HCT116 (cell line): ENCODE measurements at regions not wholly inside any gene's neighbourhood (a gene's known extent, or its start where the extent isn't known, plus 50 kb on each side); places are given as distances from the start of the nearest gene placed in this dataset.

Experiments used
- ATAC-seq: fragments of 200-7000 bp; cut with Tn5 transposase; 2 replicates; pipeline ENCODE4 v1.9.1; 2020; ENCODE audit warnings: mild to moderate bottlenecking, moderate library complexity
- BruUV-seq: library from RNA; stranded (reverse); fragments of 400-500 nt; replicated peaks from 2 replicates; lab custom pipeline; 2021; lab: Mats Ljungman, UMichigan
- CTCF ChIA-PET: fragments of 300-600 bp; sonication (Branson Sonifier 250); formaldehyde crosslinking; loops from one replicate; lab custom pipeline; 2021; ENCODE audit warnings: antibody characterized with exemption; lab: Charles Lee
- POLR2A ChIA-PET: fragments of 300-600, 350-600 bp; sonication (Branson Sonifier 250); formaldehyde crosslinking; loops from one replicate; lab custom pipeline; 2021; ENCODE audit warnings: antibody characterized with exemption; lab: Charles Lee
- RAD21 ChIA-PET, 2 experiments: fragments of 300-600 bp; sonication (Branson Sonifier 250); formaldehyde crosslinking; loops; one replicate each; lab custom pipeline; 2023; ENCODE audit warnings: low total read pairs in 2 of 2; ENCODE audit not compliant: uncharacterized antibody in 2 of 2, unreplicated experiment in 2 of 2, low non-redundant PET in 1 of 2; lab: Charles Lee
- DNase-seq: peaks from one replicate; pipeline ENCODE4 v3.0.0-alpha.2; 2010; ENCODE audit warnings: low read depth, low spot score
- H2AFZ ChIP-seq: fragments of 200-600 bp; shearing (Covaris generic), sonication (generic); 2 replicates; pipeline ENCODE4 v1.6.1; 2017; ENCODE audit warnings: low read depth, mixed run types, mixed read lengths, antibody characterized with exemption, low read length; ENCODE audit not compliant: poor library complexity, severe bottlenecking
- H3K27ac ChIP-seq: 2 replicates; pipeline ENCODE4 v1.5.1; 2012; ENCODE audit warnings: low read depth, low read length
- H3K27me3 ChIP-seq: fragments of 200-600 bp; sonication (generic); 2 replicates; pipeline ENCODE4 v1.6.1; 2016; ENCODE audit warnings: mixed run types, low read length, mixed read lengths; ENCODE audit not compliant: insufficient read depth
- H3K36me3 ChIP-seq, 2 experiments: fragments of 200-500 bp in 1 of 2; fragments of 200-600 bp in 1 of 2; sonication (Bioruptor generic) in 1 of 2; sonication (generic) in 1 of 2; 2 replicates each; pipeline versions ENCODE4 v1.5.1 to v1.6.1; 2014 to 2016; ENCODE audit warnings: low read length in 2 of 2, inconsistent platforms in 1 of 2, mixed read lengths in 1 of 2, mixed run types in 1 of 2; ENCODE audit not compliant: insufficient read depth in 2 of 2, control insufficient read depth in 1 of 2
- H3K4me1 ChIP-seq, 2 experiments: fragments of 200-600 bp in 1 of 2; sonication (generic) in 1 of 2; 2 replicates each; pipeline versions ENCODE4 v1.5.1 to v1.6.1; 2012 to 2017; ENCODE audit warnings: low read length in 2 of 2, inconsistent platforms in 1 of 2, mild to moderate bottlenecking in 1 of 2, mixed read lengths in 1 of 2, mixed run types in 1 of 2, moderate library complexity in 1 of 2; ENCODE audit not compliant: insufficient read depth in 2 of 2, control insufficient read depth in 1 of 2
- H3K4me2 ChIP-seq: fragments of 200-600 bp; sonication (generic); 2 replicates; pipeline ENCODE4 v1.6.1; 2017; ENCODE audit warnings: mixed run types, low read length, mixed read lengths
- H3K4me3 ChIP-seq, 2 experiments: fragments of 200-600 bp in 1 of 2; sonication (generic) in 1 of 2; replicated peaks in 1 of 2; 2 replicates each; pipeline ENCODE4 v1.5.1; 2011 to 2016; ENCODE audit warnings: low read length in 2 of 2, control low read depth in 1 of 2, low read depth in 1 of 2, mild to moderate bottlenecking in 1 of 2, mixed read lengths in 1 of 2, mixed run types in 1 of 2
- H3K79me2 ChIP-seq: fragments of 200-600 bp; sonication (generic); 2 replicates; pipeline ENCODE4 v1.6.1; 2017; ENCODE audit warnings: mild to moderate bottlenecking, mixed run types, low read length, moderate library complexity, mixed read lengths; ENCODE audit not compliant: insufficient read depth
- H3K9ac ChIP-seq: fragments of 200-600 bp; sonication (generic); 2 replicates; pipeline ENCODE4 v1.6.1; 2016; ENCODE audit warnings: low read length, mixed read lengths
- H3K9me2 ChIP-seq: fragments of 200-600 bp; sonication (generic), shearing (Covaris generic); 2 replicates; pipeline ENCODE4 v1.6.1; 2017; ENCODE audit warnings: mixed run types, mild to moderate bottlenecking, moderate library complexity; ENCODE audit not compliant: insufficient read depth
- H3K9me3 ChIP-seq, 2 experiments: fragments of 200-500 bp in 1 of 2; fragments of 200-600 bp in 1 of 2; sonication (Bioruptor generic) in 1 of 2; sonication (generic) in 1 of 2; 2 replicates each; pipeline ENCODE4 v1.6.1; 2014 to 2017; ENCODE audit warnings: low read length in 2 of 2, mixed read lengths in 2 of 2, inconsistent platforms in 1 of 2, low read depth in 1 of 2, mild to moderate bottlenecking in 1 of 2, mixed run types in 1 of 2, moderate library complexity in 1 of 2; ENCODE audit not compliant: control insufficient read depth in 1 of 2, insufficient read depth in 1 of 2
- H4K20me1 ChIP-seq: fragments of 200-600 bp; sonication (generic), shearing (Covaris generic); 2 replicates; pipeline ENCODE4 v1.6.1; 2017; ENCODE audit warnings: mixed run types, mild to moderate bottlenecking, moderate library complexity; ENCODE audit not compliant: insufficient read depth
- CBX3 ChIP-seq: IDR thresholded peaks from 2 replicates; pipeline ENCODE4 v1.6.1; 2012; ENCODE audit warnings: low read depth
- CEBPB ChIP-seq: IDR thresholded peaks from 2 replicates; pipeline ENCODE4 v1.6.1; 2012; ENCODE audit warnings: low read depth
- EGR1 ChIP-seq: IDR thresholded peaks from 2 replicates; pipeline ENCODE4 v1.6.1; 2012; ENCODE audit warnings: low read depth
- ELF1 ChIP-seq: IDR thresholded peaks from 2 replicates; pipeline ENCODE4 v1.6.1; 2012; ENCODE audit warnings: low read depth, borderline replicate concordance
- EZH2 ChIP-seq: fragments of 200-600 bp; sonication (generic); IDR thresholded peaks from 2 replicates; pipeline ENCODE4 v1.6.1; 2017; ENCODE audit warnings: antibody characterized with exemption, mixed run types
- EZH2phosphoT487 ChIP-seq: fragments of 200-600 bp; IDR thresholded peaks from 2 replicates; pipeline ENCODE4 v1.6.1; 2018; ENCODE audit warnings: antibody characterized with exemption, borderline replicate concordance
- FOSL1 ChIP-seq: IDR thresholded peaks from 2 replicates; pipeline ENCODE4 v1.6.1; 2012; ENCODE audit warnings: low read depth
- JUND ChIP-seq: IDR thresholded peaks from 2 replicates; pipeline ENCODE4 v1.6.1; 2012
- POLR2A ChIP-seq: IDR thresholded peaks from 2 replicates; pipeline ENCODE4 v1.7.0; 2011; ENCODE audit warnings: borderline replicate concordance; ENCODE audit not compliant: insufficient read depth, insufficient read length; ENCODE audit errors: extremely low read depth
- POLR2AphosphoS5 ChIP-seq: IDR thresholded peaks from 2 replicates; pipeline ENCODE4 v1.6.1; 2011; ENCODE audit warnings: mild to moderate bottlenecking, low read depth, low read length, moderate library complexity
- SIN3A ChIP-seq: IDR thresholded peaks from 2 replicates; pipeline ENCODE4 v1.6.1; 2012; ENCODE audit warnings: low read depth
- SP1 ChIP-seq: IDR thresholded peaks from 2 replicates; pipeline ENCODE4 v1.6.1; 2012; ENCODE audit warnings: low read depth
- SRF ChIP-seq: IDR thresholded peaks from 2 replicates; pipeline ENCODE4 v1.6.1; 2012; ENCODE audit warnings: low read depth
- TCF7L2 ChIP-seq: IDR thresholded peaks from 2 replicates; pipeline ENCODE4 v1.7.0; 2011; ENCODE audit warnings: borderline replicate concordance, inconsistent platforms; ENCODE audit not compliant: insufficient read depth, insufficient read length; ENCODE audit errors: extremely low read depth
- ZNF274 ChIP-seq: fragments of 200-500 bp; sonication (Bioruptor generic); IDR thresholded peaks from 2 replicates; pipeline ENCODE4 v1.6.1; 2014; ENCODE audit warnings: mild to moderate bottlenecking, low read depth, low read length, inconsistent platforms
- intact Hi-C: fragments of 100-400 bp; cut with micrococcal nuclease; formaldehyde crosslinking; loops from 2 replicates; pipeline ENCODE4 v1.10.0; 2022
- TF ChIP-seq, protein P1 (sequence below): IDR thresholded peaks from 2 replicates; pipeline ENCODE4 v1.6.1; 2012
- TF ChIP-seq, protein P2 (sequence below): IDR thresholded peaks from 2 replicates; pipeline ENCODE4 v1.6.1; 2011; ENCODE audit warnings: mild to moderate bottlenecking, low read length, moderate library complexity; ENCODE audit not compliant: insufficient replicate concordance; ENCODE audit errors: extremely low read depth
- TF ChIP-seq, protein P3 (sequence below): IDR thresholded peaks from 2 replicates; pipeline ENCODE4 v1.6.1; 2012
- TF ChIP-seq, protein P4 (sequence below), 3 experiments: fragments of 200-600 bp in 1 of 3; sonication (generic) in 1 of 3; IDR thresholded peaks in 2 of 3; conservative IDR thresholded peaks in 1 of 3; 2 replicates each; pipeline ENCODE4 v1.5.1; 2012 to 2017; ENCODE audit warnings: low read depth in 2 of 3, low read length in 2 of 3, antibody characterized with exemption in 1 of 3, borderline replicate concordance in 1 of 3, control low read depth in 1 of 3, mild to moderate bottlenecking in 1 of 3, mixed read lengths in 1 of 3, mixed run types in 1 of 3, moderate library complexity in 1 of 3; ENCODE audit not compliant: insufficient read depth in 1 of 3

DNA sequence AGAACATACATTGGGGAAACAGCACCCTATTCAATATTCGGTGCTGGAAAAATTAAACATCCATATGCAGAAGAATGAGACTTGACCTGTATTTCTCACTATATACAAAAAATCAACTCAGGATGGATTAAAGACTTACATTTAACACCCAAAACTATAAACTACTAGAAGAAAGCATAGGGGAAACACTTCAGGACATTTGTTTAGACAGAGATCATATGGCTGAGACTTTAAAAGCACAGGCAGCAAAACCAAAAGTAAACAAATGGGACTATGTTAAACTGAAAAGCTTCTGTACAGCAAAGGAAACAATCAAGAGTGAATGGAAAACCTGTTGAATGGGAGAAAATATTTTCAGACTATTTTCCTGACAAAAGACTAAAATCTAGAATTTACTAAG is 1694.1 kb upstream of the CELF4 start (continued):
- TF ChIP-seq JUND (no peak), CEBPB (no peak)

DNA sequence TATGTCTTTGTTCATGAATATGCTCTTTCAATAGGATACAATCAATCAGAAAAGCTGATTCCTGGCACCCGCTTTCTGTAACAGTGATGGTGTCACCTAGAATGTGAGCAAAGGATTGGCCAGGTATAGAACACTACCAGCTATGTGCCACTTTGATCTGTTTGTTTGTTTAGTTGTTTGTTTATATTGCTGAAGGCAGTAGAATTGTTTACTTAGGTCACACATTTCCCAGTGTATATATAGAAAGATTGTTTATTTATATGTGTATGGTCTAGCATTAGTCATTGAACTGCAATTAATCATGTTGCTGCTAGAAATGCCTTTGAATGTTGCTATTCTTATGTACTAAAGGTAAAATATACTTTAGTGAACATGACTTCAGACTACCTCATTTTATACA is 1678.6 kb upstream of the CELF4 start:
- TF ChIP-seq JUND, result no peak
- TF ChIP-seq EZH2, result no peak
- no peak for TF ChIP-seq POLR2A
- TF ChIP-seq, protein P1, sequence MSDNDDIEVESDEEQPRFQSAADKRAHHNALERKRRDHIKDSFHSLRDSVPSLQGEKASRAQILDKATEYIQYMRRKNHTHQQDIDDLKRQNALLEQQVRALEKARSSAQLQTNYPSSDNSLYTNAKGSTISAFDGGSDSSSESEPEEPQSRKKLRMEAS, result no peak
- no peak for TF ChIP-seq ELF1
- no peak for TF ChIP-seq EZH2phosphoT487
- TF ChIP-seq TCF7L2, result no peak
- no peak for TF ChIP-seq EGR1
- TF ChIP-seq CBX3, result no peak
- TF ChIP-seq, protein P2, sequence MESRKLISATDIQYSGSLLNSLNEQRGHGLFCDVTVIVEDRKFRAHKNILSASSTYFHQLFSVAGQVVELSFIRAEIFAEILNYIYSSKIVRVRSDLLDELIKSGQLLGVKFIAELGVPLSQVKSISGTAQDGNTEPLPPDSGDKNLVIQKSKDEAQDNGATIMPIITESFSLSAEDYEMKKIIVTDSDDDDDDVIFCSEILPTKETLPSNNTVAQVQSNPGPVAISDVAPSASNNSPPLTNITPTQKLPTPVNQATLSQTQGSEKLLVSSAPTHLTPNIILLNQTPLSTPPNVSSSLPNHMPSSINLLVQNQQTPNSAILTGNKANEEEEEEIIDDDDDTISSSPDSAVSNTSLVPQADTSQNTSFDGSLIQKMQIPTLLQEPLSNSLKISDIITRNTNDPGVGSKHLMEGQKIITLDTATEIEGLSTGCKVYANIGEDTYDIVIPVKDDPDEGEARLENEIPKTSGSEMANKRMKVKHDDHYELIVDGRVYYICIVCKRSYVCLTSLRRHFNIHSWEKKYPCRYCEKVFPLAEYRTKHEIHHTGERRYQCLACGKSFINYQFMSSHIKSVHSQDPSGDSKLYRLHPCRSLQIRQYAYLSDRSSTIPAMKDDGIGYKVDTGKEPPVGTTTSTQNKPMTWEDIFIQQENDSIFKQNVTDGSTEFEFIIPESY, result no peak
- TF ChIP-seq POLR2AphosphoS5, result no peak
- TF ChIP-seq, protein P3, sequence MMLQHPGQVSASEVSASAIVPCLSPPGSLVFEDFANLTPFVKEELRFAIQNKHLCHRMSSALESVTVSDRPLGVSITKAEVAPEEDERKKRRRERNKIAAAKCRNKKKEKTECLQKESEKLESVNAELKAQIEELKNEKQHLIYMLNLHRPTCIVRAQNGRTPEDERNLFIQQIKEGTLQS, result no peak
- TF ChIP-seq CEBPB, result no peak
- no peak for TF ChIP-seq SRF
- TF ChIP-seq ZNF274, result no peak
- TF ChIP-seq, protein P4, sequence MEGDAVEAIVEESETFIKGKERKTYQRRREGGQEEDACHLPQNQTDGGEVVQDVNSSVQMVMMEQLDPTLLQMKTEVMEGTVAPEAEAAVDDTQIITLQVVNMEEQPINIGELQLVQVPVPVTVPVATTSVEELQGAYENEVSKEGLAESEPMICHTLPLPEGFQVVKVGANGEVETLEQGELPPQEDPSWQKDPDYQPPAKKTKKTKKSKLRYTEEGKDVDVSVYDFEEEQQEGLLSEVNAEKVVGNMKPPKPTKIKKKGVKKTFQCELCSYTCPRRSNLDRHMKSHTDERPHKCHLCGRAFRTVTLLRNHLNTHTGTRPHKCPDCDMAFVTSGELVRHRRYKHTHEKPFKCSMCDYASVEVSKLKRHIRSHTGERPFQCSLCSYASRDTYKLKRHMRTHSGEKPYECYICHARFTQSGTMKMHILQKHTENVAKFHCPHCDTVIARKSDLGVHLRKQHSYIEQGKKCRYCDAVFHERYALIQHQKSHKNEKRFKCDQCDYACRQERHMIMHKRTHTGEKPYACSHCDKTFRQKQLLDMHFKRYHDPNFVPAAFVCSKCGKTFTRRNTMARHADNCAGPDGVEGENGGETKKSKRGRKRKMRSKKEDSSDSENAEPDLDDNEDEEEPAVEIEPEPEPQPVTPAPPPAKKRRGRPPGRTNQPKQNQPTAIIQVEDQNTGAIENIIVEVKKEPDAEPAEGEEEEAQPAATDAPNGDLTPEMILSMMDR (IDR thresholded peaks at IDR 0.05 in 2 of 3, conservative IDR thresholded peaks at IDR 0.05 in 1 of 3; ENCODE audit: borderline replicate concordance in 1 of 3, insufficient read depth in 1 of 3, low read depth in 2 of 3, low read length in 2 of 3), result no peak
- no peak for TF ChIP-seq SP1
- TF ChIP-seq SIN3A, result no peak
- TF ChIP-seq FOSL1, result no peak
- H3K9me3 ChIP-seq, result no peaks in the 10 kb centered on the region

More for the DNA sequence above, 1678.6 kb upstream of the CELF4 start:
- no TSS peak for BruUV-seq
- no peak overlapping the region for H2AFZ ChIP-seq
- no peaks in the 10 kb centered on the region for H3K4me1 ChIP-seq
- no peaks in the 10 kb centered on the region for H3K27me3 ChIP-seq
- H3K9ac ChIP-seq, result no peak overlapping the region
- no peaks in the 10 kb centered on the region; the same call in 1 of the 2 replicates for H4K20me1 ChIP-seq
- no peak overlapping the region for H3K4me3 ChIP-seq
- ChIA-PET POLR2A (no interaction called here), RAD21 (no interaction called here), CTCF (no interaction called here)
- no peak overlapping the region for H3K4me2 ChIP-seq
- ATAC-seq (no peak), DNase-seq (no peak)
- no peaks in the 10 kb centered on the region for H3K36me3 ChIP-seq
- H3K9me2 ChIP-seq, result no peaks in the 10 kb centered on the region
- no peaks in the 10 kb centered on the region for H3K79me2 ChIP-seq
- no peak overlapping the region for H3K27ac ChIP-seq
- intact Hi-C loops, result no loop called here
